NCI-H2196 (cell line): ENCODE measurements at regions not wholly inside any gene's neighbourhood (a gene's known extent, or its start where the extent isn't known, plus 50 kb on each side); places are given as distances from the start of the nearest gene placed in this dataset.
"Not testable (repeated sequence)": the region's sequence is repeated elsewhere in the genome, so short reads cannot be mapped to it uniquely, and the experiment has no call there.

ENCODE experiments used
- DNase-seq: peaks from one replicate; lab custom pipeline; 2025; ENCODE audit not compliant: unreplicated experiment; lab: John Stamatoyannopoulos, UW

GRCh38 chr1:217921126-217921904 is 290.2 kb downstream of the SPATA17 start:
- DNase-seq, result no peak

- DNase-seq, result no peak
These were observed 293.8 kb downstream of the SPATA17 start for GRCh38 chr1:217924924-217925323.

GRCh38 chr1:217929213-217929885 is 298.2 kb downstream of the SPATA17 start:
- DNase-seq, result no peak

DNA sequence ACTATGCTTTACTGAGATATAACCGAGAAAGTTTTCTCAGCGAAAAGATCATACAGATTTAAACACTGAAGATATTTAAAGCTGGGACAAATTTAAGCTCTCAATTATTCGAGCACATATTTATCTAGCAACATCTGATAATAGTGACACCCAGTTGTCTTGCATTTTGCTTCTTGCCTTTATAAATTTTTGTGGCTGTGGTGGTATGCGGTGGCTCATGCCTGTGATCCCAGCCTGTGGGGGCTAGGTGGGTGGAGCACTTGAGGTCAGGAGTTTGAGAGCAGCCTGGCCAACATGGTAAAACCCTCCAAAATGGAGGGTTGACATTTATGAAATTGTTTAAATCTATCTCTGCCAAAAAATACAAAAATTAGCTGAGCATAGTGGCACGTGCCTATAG is 312.2 kb downstream of the SPATA17 start:
- no peak for DNase-seq

GRCh38 chr1:217944550-217944949 is 313.4 kb downstream of the SPATA17 start:
- DNase-seq, result no peak

DNA sequence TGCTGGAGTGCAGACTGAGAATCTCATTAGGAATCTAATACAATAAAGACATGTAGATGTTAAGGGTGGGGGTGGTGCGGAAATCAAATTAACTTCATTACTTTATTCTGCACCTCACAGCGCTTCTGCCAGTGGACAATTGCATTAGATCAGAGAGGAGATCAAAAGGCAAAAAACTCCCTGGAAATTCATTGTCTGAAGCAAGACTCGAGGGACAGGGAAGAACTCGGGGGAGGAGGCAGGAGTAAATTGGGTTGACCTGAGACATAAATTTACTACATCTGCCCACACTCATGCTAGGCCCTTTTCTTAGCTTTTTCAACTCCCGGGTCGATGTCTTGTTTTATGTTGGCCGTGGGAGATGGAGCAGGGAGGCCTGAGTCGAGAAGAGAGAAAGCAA is 315.4 kb downstream of the SPATA17 start:
- no peak for DNase-seq

- DNase-seq, result no peak
These were observed 317.6 kb downstream of the SPATA17 start for GRCh38 chr1:217948741-217949140.

GRCh38 chr1:217953330-217953729 is 322.2 kb downstream of the SPATA17 start:
- DNase-seq, result no peak

DNA sequence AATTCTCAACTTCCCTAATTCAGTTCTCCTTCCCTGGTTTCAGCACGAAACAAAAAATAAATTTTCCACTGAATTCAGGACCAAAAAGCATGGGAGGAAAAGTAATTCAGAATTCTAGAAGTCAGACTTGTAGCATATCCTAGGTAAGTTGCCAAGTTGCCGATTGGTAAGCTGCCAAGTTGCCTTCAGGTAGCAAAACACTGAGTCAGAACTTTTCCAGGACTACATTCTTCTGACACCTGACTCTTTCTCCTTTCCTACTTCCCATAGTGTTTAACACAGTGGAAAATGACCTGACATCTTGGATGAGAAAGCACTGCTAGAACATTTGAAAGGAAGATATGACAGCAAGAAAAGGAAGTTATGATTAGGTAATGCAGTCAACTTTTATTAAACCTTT is 322.8 kb downstream of the SPATA17 start:
- no peak for DNase-seq

DNA sequence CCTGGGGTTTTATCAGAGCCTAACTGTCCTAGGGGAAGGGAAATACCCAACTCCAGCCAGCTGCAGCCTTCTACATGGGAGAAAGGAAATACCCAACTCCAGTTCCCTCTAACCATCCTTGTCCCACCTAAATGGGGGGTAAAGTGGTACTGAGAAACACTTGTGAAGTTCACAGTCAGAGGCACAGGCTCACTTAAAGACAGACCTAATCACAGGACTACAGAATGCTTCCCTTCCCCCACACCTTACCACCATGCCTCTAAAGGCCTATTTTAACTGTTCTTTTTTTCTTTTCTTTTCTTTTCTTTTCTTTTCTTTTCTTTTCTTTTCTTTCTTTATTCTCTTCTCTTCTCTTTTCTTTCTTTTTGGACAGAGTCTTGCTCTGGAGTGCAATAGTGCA is 324.6 kb downstream of the SPATA17 start:
- DNase-seq, result no peak

DNA sequence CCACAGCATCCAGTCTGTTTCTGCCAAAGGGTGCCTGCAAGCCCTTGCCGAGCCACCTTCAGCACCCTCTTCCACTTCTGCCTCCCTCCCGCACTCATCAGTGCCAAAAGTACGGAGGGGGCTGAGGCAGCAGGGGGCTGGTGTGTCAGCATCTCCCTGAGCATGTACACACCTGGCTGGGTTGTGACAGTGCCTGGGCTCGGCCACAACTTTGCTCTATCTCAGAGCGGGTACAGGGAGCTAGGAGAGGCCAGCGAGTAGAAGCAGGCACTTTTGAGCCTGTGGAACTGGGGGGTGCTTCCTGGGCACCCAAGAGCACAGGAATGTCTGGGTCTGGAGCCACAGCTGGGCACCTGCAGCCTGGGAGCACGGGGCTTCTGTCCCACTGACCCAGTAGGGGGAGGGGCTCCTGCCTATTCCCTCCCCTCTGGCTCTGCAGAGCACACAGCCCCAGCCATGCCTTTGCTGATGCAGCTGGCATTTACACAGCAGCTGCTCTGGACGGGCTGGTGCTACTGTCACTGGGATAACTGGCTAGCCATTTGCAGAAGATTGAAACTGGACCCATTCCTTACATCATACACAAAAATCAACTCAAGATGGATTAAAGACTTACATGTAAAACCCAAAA is 319.8 kb upstream of the RRP15 start:
- DNase-seq, result no peak

- no peak for DNase-seq
These were observed 317.0 kb upstream of the RRP15 start for GRCh38 chr1:217968085-217968484.

GRCh38 chr1:217969428-217969827 is 315.7 kb upstream of the RRP15 start:
- no peak for DNase-seq

DNA sequence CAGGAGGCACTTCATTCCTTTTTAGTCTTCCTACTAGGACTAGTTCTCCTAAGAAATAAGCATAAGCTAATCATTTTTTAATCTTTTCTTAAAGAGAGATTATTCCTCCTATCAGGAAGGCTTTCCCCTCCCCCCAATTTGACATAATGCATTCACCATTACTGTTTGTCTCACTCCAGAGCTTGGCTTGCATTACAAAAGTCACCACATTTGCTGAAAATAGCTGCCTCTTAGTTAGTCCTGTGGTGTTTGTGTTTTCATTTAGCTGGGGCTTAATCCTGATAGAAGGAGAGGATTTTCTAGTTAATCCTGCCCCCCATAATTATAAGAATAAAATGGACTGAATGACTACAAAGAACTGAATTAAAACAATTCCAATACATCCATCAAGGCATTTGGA is 307.1 kb upstream of the RRP15 start:
- no peak for DNase-seq

- no peak for DNase-seq
These were observed 303.7 kb upstream of the RRP15 start for GRCh38 chr1:217981430-217981829.

GRCh38 chr1:217982331-217983050 is 302.6 kb upstream of the RRP15 start:
- no peak for DNase-seq

- DNase-seq, result no peak
These were observed 302.1 kb upstream of the RRP15 start for GRCh38 chr1:217983051-217983375.

- DNase-seq, result no peak
These were observed 299.5 kb upstream of the RRP15 start for GRCh38 chr1:217985641-217986040.

GRCh38 chr1:217989510-217989909 is 295.6 kb upstream of the RRP15 start:
- DNase-seq, result no peak

DNA sequence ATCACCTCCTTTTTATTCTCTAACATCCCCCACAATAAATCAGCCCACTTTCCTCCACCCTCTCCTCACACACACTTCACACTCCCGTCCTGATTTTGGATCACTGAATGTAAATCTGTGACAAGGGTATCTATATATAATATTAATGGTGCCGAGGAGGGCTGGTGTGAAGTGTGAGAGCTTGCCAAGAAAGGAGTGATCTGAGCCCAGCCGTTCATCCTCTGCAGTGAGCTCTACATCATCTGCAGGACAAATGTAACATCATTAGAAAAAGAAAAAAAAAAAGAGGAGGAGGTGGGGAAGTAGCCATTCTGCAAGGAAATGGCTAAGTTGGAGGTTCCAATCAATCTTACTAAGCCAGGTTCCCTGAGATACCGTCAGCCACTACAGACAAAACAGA is 291.7 kb upstream of the RRP15 start:
- DNase-seq, result no peak

DNA sequence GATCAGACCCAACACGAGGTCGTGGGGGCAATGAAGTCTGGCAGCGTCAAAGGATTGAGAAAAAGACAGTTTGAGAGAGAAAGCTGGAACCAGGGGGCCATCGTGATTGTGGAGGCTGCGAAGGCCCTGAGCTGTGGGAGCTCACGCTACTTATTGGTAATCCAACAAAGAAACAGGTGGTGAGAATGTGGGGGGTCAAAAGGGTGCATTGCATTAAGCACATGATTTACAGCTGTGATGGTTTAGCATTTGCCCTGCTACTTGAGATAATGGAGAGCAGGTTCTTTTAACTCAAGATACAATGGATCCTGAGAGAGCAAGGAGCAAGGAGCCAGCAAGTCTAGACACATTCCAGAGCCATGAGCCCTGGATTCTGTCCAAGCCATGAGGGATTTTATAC is 276.8 kb upstream of the RRP15 start:
- not testable (repeated sequence) for DNase-seq

- DNase-seq, result not testable (repeated sequence)
These were observed 270.0 kb upstream of the RRP15 start for GRCh38 chr1:218015106-218015505.
